Keratinocyte (primary cell): ENCODE measurements at regions not wholly inside any gene's neighbourhood (a gene's known extent, or its start where the extent isn't known, plus 50 kb on each side); places are given as distances from the start of the nearest gene placed in this dataset.

ENCODE experiments used
- CTCF ChIP-seq, 3 experiments: IDR thresholded peaks in 1 of 3; conservative IDR thresholded peaks in 1 of 3; optimal IDR thresholded peaks in 1 of 3; 2 replicates in 2 of 3; 3 replicates in 1 of 3; pipeline versions ENCODE3 to v1.5.1; 2011; ENCODE audit warnings: low read length in 3 of 3, mild to moderate bottlenecking in 3 of 3, moderate library complexity in 2 of 3, control low read depth in 1 of 3, inconsistent platforms in 1 of 3; ENCODE audit not compliant: insufficient read depth in 2 of 3; ENCODE audit errors: extremely low read depth in 1 of 3
- EZH2 ChIP-seq: IDR thresholded peaks from one replicate; pipeline ENCODE4 v1.6.1; 2012; ENCODE audit warnings: inconsistent platforms, mild to moderate bottlenecking, low read length, moderate library complexity

- no peak for TF ChIP-seq CTCF (optimal IDR thresholded peaks at IDR 0.05 in 1 of 3, IDR thresholded peaks at IDR 0.05 in 1 of 3, conservative IDR thresholded peaks at IDR 0.05 in 1 of 3; ENCODE audit: extremely low read depth in 1 of 3, insufficient read depth in 2 of 3, low read length in 3 of 3)
- no peak for TF ChIP-seq EZH2
Observed at GRCh38 chr7:13130321-13130720, 442.9 kb downstream of the ARL4A start.
